Neuronal stem cell (in vitro differentiated cells): ENCODE measurements at regions not wholly inside any gene's neighbourhood (a gene's known extent, or its start where the extent isn't known, plus 50 kb on each side); places are given as distances from the start of the nearest gene placed in this dataset.

ENCODE experiments used
- DNase-seq: peaks from one replicate; pipeline ENCODE4 v3.0.0-alpha.2; 2013; ENCODE audit warnings: low spot score
- H2AFZ ChIP-seq: one replicate; pipeline ENCODE4 v1.6.1; 2013; ENCODE audit warnings: mild to moderate bottlenecking, low read length, inconsistent platforms
- H2AK5ac ChIP-seq: 2 replicates; pipeline ENCODE4 v1.6.1; 2013; ENCODE audit warnings: low read depth, mild to moderate bottlenecking, inconsistent platforms, low read length, moderate library complexity, mixed read lengths
- H2BK120ac ChIP-seq: 2 replicates; pipeline ENCODE4 v1.6.1; 2013; ENCODE audit warnings: low read depth, mild to moderate bottlenecking, inconsistent platforms, low read length, moderate library complexity, mixed read lengths
- H2BK12ac ChIP-seq: one replicate; pipeline ENCODE4 v1.6.1; 2013; ENCODE audit warnings: low read length, inconsistent platforms
- H2BK15ac ChIP-seq: 2 replicates; pipeline ENCODE4 v1.6.1; 2013; ENCODE audit warnings: mild to moderate bottlenecking, low read length, inconsistent platforms, mixed read lengths
- H2BK5ac ChIP-seq: one replicate; pipeline ENCODE4 v1.6.1; 2013; ENCODE audit warnings: inconsistent platforms, mild to moderate bottlenecking, low read length, moderate library complexity
- H3K14ac ChIP-seq: one replicate; pipeline ENCODE4 v1.6.1; 2013; ENCODE audit warnings: low read length, inconsistent platforms
- H3K18ac ChIP-seq: 2 replicates; pipeline ENCODE4 v1.6.1; 2013; ENCODE audit warnings: low read length, inconsistent platforms
- H3K23ac ChIP-seq: 2 replicates; pipeline ENCODE4 v1.6.1; 2013; ENCODE audit warnings: low read depth, mild to moderate bottlenecking, mixed read lengths, low read length, inconsistent platforms; ENCODE audit not compliant: poor library complexity
- H3K27ac ChIP-seq: replicated peaks from 3 replicates; pipeline ENCODE4 v1.5.1; 2013; ENCODE audit warnings: low read length, inconsistent platforms
- H3K27me3 ChIP-seq, 3 experiments: 2 replicates each; pipeline ENCODE4 v1.6.1; 2013; ENCODE audit warnings: low read length in 3 of 3, mild to moderate bottlenecking in 2 of 3, inconsistent platforms in 1 of 3, low read depth in 1 of 3, mixed read lengths in 1 of 3, moderate library complexity in 1 of 3; ENCODE audit not compliant: control insufficient read depth in 3 of 3, insufficient read depth in 3 of 3
- H3K36me3 ChIP-seq, 2 donors: replicated peaks in 1 of 2; 2 replicates each; pipeline ENCODE4 v1.6.1; 2013; ENCODE audit warnings: low read length in 2 of 2; ENCODE audit not compliant: control insufficient read depth in 2 of 2, insufficient read depth in 2 of 2
- H3K4ac ChIP-seq: 2 replicates; pipeline ENCODE4 v1.6.1; 2013; ENCODE audit warnings: inconsistent platforms, mild to moderate bottlenecking, low read length, moderate library complexity
- H3K4me1 ChIP-seq, 2 donors: 1 replicate in 1 of 2; 2 replicates in 1 of 2; pipeline ENCODE4 v1.6.1; 2013; ENCODE audit warnings: low read length in 2 of 2, low read depth in 1 of 2; ENCODE audit not compliant: control insufficient read depth in 2 of 2, insufficient read depth in 1 of 2
- H3K4me2 ChIP-seq: one replicate; pipeline ENCODE4 v1.6.1; 2013; ENCODE audit warnings: mild to moderate bottlenecking, low read length, inconsistent platforms; ENCODE audit not compliant: insufficient read depth, poor library complexity, severe bottlenecking
- H3K4me3 ChIP-seq, 2 donors: 2 replicates each; pipeline ENCODE4 v1.5.1; 2013; ENCODE audit warnings: low read length in 2 of 2, mild to moderate bottlenecking in 2 of 2, inconsistent platforms in 1 of 2, moderate library complexity in 1 of 2
- H3K79me1 ChIP-seq: one replicate; pipeline ENCODE4 v1.6.1; 2013; ENCODE audit warnings: low read depth, mild to moderate bottlenecking, inconsistent platforms, low read length, moderate library complexity
- H3K9ac ChIP-seq: one replicate; pipeline ENCODE4 v1.6.1; 2013; ENCODE audit warnings: mild to moderate bottlenecking, low read depth, low read length, inconsistent platforms; ENCODE audit not compliant: poor library complexity
- H3K9me3 ChIP-seq, 2 donors: replicated peaks in 1 of 2; 2 replicates each; pipeline versions ENCODE3 to v1.6.1; 2013; ENCODE audit warnings: low read length in 2 of 2, mild to moderate bottlenecking in 2 of 2, inconsistent platforms in 1 of 2, low read depth in 1 of 2, mixed read lengths in 1 of 2, moderate library complexity in 1 of 2; ENCODE audit not compliant: control insufficient read depth in 2 of 2, insufficient read depth in 1 of 2
- H4K8ac ChIP-seq: one replicate; pipeline ENCODE4 v1.6.1; 2013; ENCODE audit warnings: low read depth, mild to moderate bottlenecking, inconsistent platforms, low read length, moderate library complexity
- H4K91ac ChIP-seq: one replicate; pipeline ENCODE4 v1.6.1; 2013; ENCODE audit warnings: low read length, low read depth, mild to moderate bottlenecking, inconsistent platforms; ENCODE audit not compliant: poor library complexity
- WGBS, 2 donors: extraction: QIAGEN DNeasy Blood & Tissue Kit; methylation state at CpG; one replicate each; pipeline ENCODE4 v1.1.7; 2013; ENCODE audit warnings: missing lambda C conversion rate in 2 of 2, mixed read lengths in 1 of 2; ENCODE audit not compliant: insufficient read length in 2 of 2, insufficient replicate concordance in 1 of 2; ENCODE audit errors: extremely low coverage in 2 of 2; 5-methylcytosine and 5-hydroxymethylcytosine counted together

GRCh38 chr16:72649254-72649944 is 398.5 kb downstream of the ZFHX3 start:
- Histone ChIP-seq H3K27ac (no peak overlapping the region), H3K14ac (no peak overlapping the region), H3K9me3 (peaks cover 0 to 4% of the 10 kb centered on the region in 2 donors), H3K23ac (no peak overlapping the region), H2BK12ac (no peak overlapping the region), H3K4ac (no peak overlapping the region), H3K79me1 (no peaks in the 10 kb centered on the region), H2AFZ (no peak overlapping the region), H4K8ac (no peak overlapping the region), H4K91ac (no peak overlapping the region), H3K36me3 (no peaks in the 10 kb centered on the region), H3K4me3 (no peak overlapping the region), H3K4me1 (no peaks in the 10 kb centered on the region), H2AK5ac (no peak overlapping the region), H3K4me2 (no peak overlapping the region), H3K18ac (no peak overlapping the region), H2BK5ac (no peak overlapping the region), H2BK120ac (no peak overlapping the region), H3K27me3 (no peaks in the 10 kb centered on the region), H3K9ac (no peak overlapping the region), H2BK15ac (no peak overlapping the region)
- no CpG with 5 or more reads among the region's 3 CpGs for WGBS, 2 donors
- DNase-seq: no peak

GRCh38 chr16:72646615-72647014 is 401.3 kb downstream of the ZFHX3 start:
- Histone ChIP-seq H3K27me3 (no peaks in the 10 kb centered on the region), H3K4me1 (no peaks in the 10 kb centered on the region), H3K27ac (no peak overlapping the region), H3K9me3 (peaks cover 0 to 4% of the 10 kb centered on the region in 2 donors), H4K91ac (no peak overlapping the region), H3K4me2 (no peak overlapping the region), H3K18ac (no peak overlapping the region), H2BK15ac (no peak overlapping the region), H2AFZ (no peak overlapping the region), H3K4ac (no peak overlapping the region), H3K23ac (no peak overlapping the region), H2AK5ac (no peak overlapping the region), H3K79me1 (no peaks in the 10 kb centered on the region), H4K8ac (no peak overlapping the region), H2BK12ac (no peak overlapping the region), H2BK5ac (no peak overlapping the region), H3K4me3 (no peak overlapping the region), H3K36me3 (no peaks in the 10 kb centered on the region), H3K14ac (no peak overlapping the region), H3K9ac (no peak overlapping the region), H2BK120ac (no peak overlapping the region)
- no peak for DNase-seq
- no CpG with 5 or more reads among the region's 3 CpGs for WGBS, 2 donors

GRCh38 chr16:72645538-72645937 is 402.4 kb downstream of the ZFHX3 start:
- no peaks in the 10 kb centered on the region for H3K79me1 ChIP-seq
- H3K4me1 ChIP-seq: no peaks in the 10 kb centered on the region
- H2AK5ac ChIP-seq: no peak overlapping the region
- no peak overlapping the region for H3K27ac ChIP-seq
- H3K18ac ChIP-seq: no peak overlapping the region
- no peak overlapping the region for H2BK15ac ChIP-seq
- H2BK120ac ChIP-seq: no peak overlapping the region
- no peaks in the 10 kb centered on the region for H3K36me3 ChIP-seq
- H2AFZ ChIP-seq: no peak overlapping the region
- H4K91ac ChIP-seq: no peak overlapping the region
- no peak overlapping the region for H3K23ac ChIP-seq
- no peak overlapping the region for H3K4me3 ChIP-seq
- DNase-seq: no peak
- H3K4ac ChIP-seq: no peak overlapping the region
- peaks cover 0 to 4% of the 10 kb centered on the region in 2 donors for H3K9me3 ChIP-seq
- no peak overlapping the region for H2BK5ac ChIP-seq
- no peak overlapping the region for H4K8ac ChIP-seq
- H2BK12ac ChIP-seq: no peak overlapping the region
- WGBS, 2 donors: no CpG with 5 or more reads among the region's 3 CpGs
- H3K4me2 ChIP-seq: no peak overlapping the region
- no peak overlapping the region for H3K14ac ChIP-seq
- H3K27me3 ChIP-seq: no peaks in the 10 kb centered on the region
- no peak overlapping the region for H3K9ac ChIP-seq

GRCh38 chr16:72644911-72645310 is 403.0 kb downstream of the ZFHX3 start:
- H2BK120ac ChIP-seq: no peak overlapping the region
- no peak for DNase-seq
- no peak overlapping the region for H2BK15ac ChIP-seq
- H3K4me3 ChIP-seq: no peak overlapping the region
- no peak overlapping the region for H3K18ac ChIP-seq
- no peak overlapping the region for H3K23ac ChIP-seq
- no peak overlapping the region for H4K8ac ChIP-seq
- peaks cover 0 to 4% of the 10 kb centered on the region in 2 donors for H3K9me3 ChIP-seq
- H3K9ac ChIP-seq: no peak overlapping the region
- H2BK5ac ChIP-seq: no peak overlapping the region
- no peak overlapping the region for H3K27ac ChIP-seq
- H3K14ac ChIP-seq: no peak overlapping the region
- H3K4ac ChIP-seq: no peak overlapping the region
- no peak overlapping the region for H2AFZ ChIP-seq
- no peaks in the 10 kb centered on the region for H3K27me3 ChIP-seq
- H3K36me3 ChIP-seq: no peaks in the 10 kb centered on the region
- no peak overlapping the region for H3K4me2 ChIP-seq
- no peak overlapping the region for H2AK5ac ChIP-seq
- no peak overlapping the region for H2BK12ac ChIP-seq
- H3K79me1 ChIP-seq: peaks cover 2% of the 10 kb centered on the region
- no peaks in the 10 kb centered on the region for H3K4me1 ChIP-seq
- H4K91ac ChIP-seq: no peak overlapping the region
